ENCODE measurements at regions not wholly inside any gene's neighbourhood (a gene's known extent, or its start where the extent isn't known, plus 50 kb on each side); places are given as distances from the start of the nearest gene placed in this dataset.

DNA sequence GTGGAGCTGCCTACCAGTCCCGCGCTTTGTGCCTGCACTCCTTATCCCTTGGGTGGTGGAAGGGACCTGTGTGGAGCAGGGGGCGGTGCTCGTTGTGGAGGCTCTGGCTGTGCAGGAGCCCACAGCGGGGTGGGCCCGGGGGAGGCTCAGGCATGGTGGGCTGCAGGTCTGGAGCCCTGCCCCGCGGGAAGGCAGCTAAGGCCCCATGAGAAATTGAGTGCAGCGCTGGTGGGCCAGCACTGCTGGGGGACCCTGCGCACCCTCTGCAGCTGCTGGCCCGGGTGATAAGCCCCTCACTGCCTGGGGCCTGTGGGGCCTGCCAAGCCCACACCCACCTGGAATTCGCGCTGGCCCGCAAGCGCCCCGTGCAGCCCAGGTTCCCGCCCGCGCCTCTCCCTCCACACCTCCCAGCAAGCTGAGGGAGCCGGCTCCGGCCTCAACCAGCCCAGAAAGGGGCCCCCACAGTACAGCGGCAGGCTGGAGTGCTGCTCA, 859.6 kb upstream of the KCND2 start:
- TF ChIP-seq, protein P1, sequence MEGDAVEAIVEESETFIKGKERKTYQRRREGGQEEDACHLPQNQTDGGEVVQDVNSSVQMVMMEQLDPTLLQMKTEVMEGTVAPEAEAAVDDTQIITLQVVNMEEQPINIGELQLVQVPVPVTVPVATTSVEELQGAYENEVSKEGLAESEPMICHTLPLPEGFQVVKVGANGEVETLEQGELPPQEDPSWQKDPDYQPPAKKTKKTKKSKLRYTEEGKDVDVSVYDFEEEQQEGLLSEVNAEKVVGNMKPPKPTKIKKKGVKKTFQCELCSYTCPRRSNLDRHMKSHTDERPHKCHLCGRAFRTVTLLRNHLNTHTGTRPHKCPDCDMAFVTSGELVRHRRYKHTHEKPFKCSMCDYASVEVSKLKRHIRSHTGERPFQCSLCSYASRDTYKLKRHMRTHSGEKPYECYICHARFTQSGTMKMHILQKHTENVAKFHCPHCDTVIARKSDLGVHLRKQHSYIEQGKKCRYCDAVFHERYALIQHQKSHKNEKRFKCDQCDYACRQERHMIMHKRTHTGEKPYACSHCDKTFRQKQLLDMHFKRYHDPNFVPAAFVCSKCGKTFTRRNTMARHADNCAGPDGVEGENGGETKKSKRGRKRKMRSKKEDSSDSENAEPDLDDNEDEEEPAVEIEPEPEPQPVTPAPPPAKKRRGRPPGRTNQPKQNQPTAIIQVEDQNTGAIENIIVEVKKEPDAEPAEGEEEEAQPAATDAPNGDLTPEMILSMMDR (optimal IDR thresholded peaks at IDR 0.05 in 1 of 3, IDR thresholded peaks at IDR 0.05 in 1 of 3, conservative IDR thresholded peaks at IDR 0.05 in 1 of 3; ENCODE audit: extremely low read depth in 1 of 3, insufficient read depth in 2 of 3, low read length in 3 of 3), result no peak
- no peak for TF ChIP-seq EZH2 (IDR thresholded peaks at IDR 0.05; ENCODE audit: low read length)
- no peak for FAIRE-seq

DNA sequence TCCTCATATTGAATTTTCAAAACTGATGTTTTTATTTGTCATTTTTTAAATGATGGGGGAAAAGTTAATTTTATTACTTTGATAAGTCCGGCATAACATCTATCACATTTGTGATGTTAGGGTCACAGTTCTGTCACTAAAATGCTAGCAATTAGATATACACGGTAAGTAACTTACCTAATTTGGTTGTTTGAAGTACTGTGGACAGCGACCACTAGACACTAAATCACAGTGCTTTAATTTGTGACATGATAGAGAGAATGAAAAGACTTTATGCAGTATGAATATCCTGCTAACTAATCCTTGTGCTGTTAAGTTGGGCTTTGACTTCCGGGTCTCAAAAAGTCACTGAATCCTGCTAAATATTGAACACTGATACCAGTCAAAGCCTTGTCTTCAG, 857.3 kb upstream of the KCND2 start:
- FAIRE-seq, result no peak
- H3K36me3 ChIP-seq (ENCODE audit: control insufficient read depth in 2 of 2, extremely low read depth in 1 of 2, insufficient read depth in 2 of 2, low read length in 2 of 2), result no peaks in the 10 kb centered on the region
- no peaks in the 10 kb centered on the region for H3K9me1 ChIP-seq (ENCODE audit: control insufficient read depth, extremely low read depth, insufficient read depth, low read length)
- DNase-seq (ENCODE audit: low read depth, low spot score), result no peak
- no peak overlapping the region for H3K27ac ChIP-seq (ENCODE audit: control insufficient read depth, insufficient read depth, low read length)
- H3K79me2 ChIP-seq (ENCODE audit: control insufficient read depth, insufficient read depth, low read length), result no peaks in the 10 kb centered on the region
- no peaks in the 10 kb centered on the region for H3K4me1 ChIP-seq (ENCODE audit: control insufficient read depth, extremely low read depth, insufficient read depth, low read length)
- no peaks in the 10 kb centered on the region for H4K20me1 ChIP-seq (ENCODE audit: control insufficient read depth, extremely low read depth, insufficient read depth, low read length)
- TF ChIP-seq EZH2 (IDR thresholded peaks at IDR 0.05; ENCODE audit: low read length), result no peak
- TF ChIP-seq, protein P1 (optimal IDR thresholded peaks at IDR 0.05 in 1 of 3, IDR thresholded peaks at IDR 0.05 in 1 of 3, conservative IDR thresholded peaks at IDR 0.05 in 1 of 3; ENCODE audit: extremely low read depth in 1 of 3, insufficient read depth in 2 of 3, low read length in 3 of 3), result no peak
- no peak overlapping the region for H3K4me3 ChIP-seq (ENCODE audit: control insufficient read depth in 2 of 3, extremely low read depth in 1 of 3, insufficient read depth in 2 of 3, low read depth in 1 of 3, low read length in 3 of 3)
- no peak overlapping the region for H3K9ac ChIP-seq (ENCODE audit: control insufficient read depth, extremely low read depth, insufficient read depth, low read length)
- H3K27me3 ChIP-seq (ENCODE audit: control insufficient read depth, extremely low read depth, insufficient read depth, low read length), result no peaks in the 10 kb centered on the region
- H3K4me2 ChIP-seq (ENCODE audit: control insufficient read depth, extremely low read depth, insufficient read depth, low read depth, low read length), result no peak overlapping the region
- H2AFZ ChIP-seq (ENCODE audit: control insufficient read depth, low read length), result no peak overlapping the region
- no peaks in the 10 kb centered on the region for H3K9me3 ChIP-seq (ENCODE audit: control insufficient read depth, low read depth, low read length)
- dilution Hi-C loops (cut with MboI; ENCODE audit: extremely low pct_ligation_motif_present, low sequenced_read_pairs), result no loop called here

More for the DNA sequence above, 859.6 kb upstream of the KCND2 start:
- no peaks in the 10 kb centered on the region for H3K9me3 ChIP-seq (ENCODE audit: control insufficient read depth, low read depth, low read length)
- no peak overlapping the region for H3K4me2 ChIP-seq (ENCODE audit: control insufficient read depth, extremely low read depth, insufficient read depth, low read depth, low read length)
- H3K9me1 ChIP-seq (ENCODE audit: control insufficient read depth, extremely low read depth, insufficient read depth, low read length), result no peaks in the 10 kb centered on the region
- no peak overlapping the region for H3K4me3 ChIP-seq (ENCODE audit: control insufficient read depth in 2 of 3, extremely low read depth in 1 of 3, insufficient read depth in 2 of 3, low read depth in 1 of 3, low read length in 3 of 3)
- no peaks in the 10 kb centered on the region for H3K27me3 ChIP-seq (ENCODE audit: control insufficient read depth, extremely low read depth, insufficient read depth, low read length)
- H4K20me1 ChIP-seq (ENCODE audit: control insufficient read depth, extremely low read depth, insufficient read depth, low read length), result no peaks in the 10 kb centered on the region
- H3K4me1 ChIP-seq (ENCODE audit: control insufficient read depth, extremely low read depth, insufficient read depth, low read length), result no peaks in the 10 kb centered on the region
- H3K79me2 ChIP-seq (ENCODE audit: control insufficient read depth, insufficient read depth, low read length), result no peaks in the 10 kb centered on the region
- no peak for DNase-seq (ENCODE audit: low read depth, low spot score)
- H2AFZ ChIP-seq (ENCODE audit: control insufficient read depth, low read length), result no peak overlapping the region
- H3K36me3 ChIP-seq (ENCODE audit: control insufficient read depth in 2 of 2, extremely low read depth in 1 of 2, insufficient read depth in 2 of 2, low read length in 2 of 2), result no peaks in the 10 kb centered on the region
- no peak overlapping the region for H3K27ac ChIP-seq (ENCODE audit: control insufficient read depth, insufficient read depth, low read length)
- H3K9ac ChIP-seq (ENCODE audit: control insufficient read depth, extremely low read depth, insufficient read depth, low read length), result no peak overlapping the region
- dilution Hi-C loops (cut with MboI; ENCODE audit: extremely low pct_ligation_motif_present, low sequenced_read_pairs), result no loop called here

All from keratinocyte (primary cell).